Loucy (cell line): ENCODE measurements at regions not wholly inside any gene's neighbourhood (a gene's known extent, or its start where the extent isn't known, plus 50 kb on each side); places are given as distances from the start of the nearest gene placed in this dataset.

ENCODE experiments used
- H2AFZ ChIP-seq: fragments of 200-600 bp; sonication (generic); 2 replicates; pipeline ENCODE4 v1.6.0; 2016; ENCODE audit warnings: antibody characterized with exemption, mild to moderate bottlenecking, low read length, moderate library complexity
- H3F3A ChIP-seq: fragments of 200-600 bp; 2 replicates; pipeline ENCODE4 v1.6.0; 2016; ENCODE audit warnings: antibody characterized with exemption, low read depth, mild to moderate bottlenecking
- H3K27me3 ChIP-seq: fragments of 200-600 bp; sonication (generic); 2 replicates; pipeline ENCODE4 v1.6.1; 2014; ENCODE audit warnings: low read length, mild to moderate bottlenecking; ENCODE audit not compliant: insufficient read depth, poor library complexity, severe bottlenecking
- H3K36me3 ChIP-seq: fragments of 200-600 bp; sonication (generic); 2 replicates; pipeline ENCODE4 v1.6.1; 2016; ENCODE audit warnings: low read length; ENCODE audit not compliant: insufficient read depth
- H3K4me1 ChIP-seq: fragments of 200-600 bp; sonication (generic); 2 replicates; pipeline ENCODE4 v1.5.1; 2014; ENCODE audit warnings: low read length, mild to moderate bottlenecking; ENCODE audit not compliant: insufficient read depth, poor library complexity, severe bottlenecking
- H3K4me2 ChIP-seq: fragments of 200-600 bp; sonication (generic); 2 replicates; pipeline ENCODE4 v1.6.0; 2014; ENCODE audit warnings: antibody characterized with exemption, low read length, low read depth, mild to moderate bottlenecking; ENCODE audit not compliant: poor library complexity, severe bottlenecking
- H3K4me3 ChIP-seq: fragments of 200-600 bp; sonication (generic); 2 replicates; pipeline ENCODE4 v1.5.1; 2014; ENCODE audit warnings: low read length, mild to moderate bottlenecking, mixed read lengths; ENCODE audit not compliant: poor library complexity, severe bottlenecking
- H3K79me2 ChIP-seq: fragments of 200-600 bp; sonication (generic); 2 replicates; pipeline ENCODE4 v1.6.1; 2014; ENCODE audit warnings: low read length; ENCODE audit not compliant: insufficient read depth
- H3K9ac ChIP-seq: fragments of 200-600 bp; sonication (generic); 2 replicates; pipeline ENCODE4 v1.6.0; 2014; ENCODE audit warnings: mild to moderate bottlenecking, low read depth, low read length, moderate library complexity; ENCODE audit not compliant: poor library complexity, severe bottlenecking
- H3K9me2 ChIP-seq: fragments of 200-600 bp; sonication (generic); replicated peaks from 2 replicates; pipeline ENCODE4 v1.6.1; 2016; ENCODE audit warnings: low read depth, low read length, mixed read lengths
- H3K9me3 ChIP-seq: fragments of 200-600 bp; sonication (generic); 2 replicates; pipeline ENCODE4 v1.6.1; 2014; ENCODE audit warnings: mild to moderate bottlenecking, antibody characterized with exemption, low read length, low read depth; ENCODE audit not compliant: insufficient read depth
- H4K20me1 ChIP-seq: fragments of 200-600 bp; sonication (generic); 2 replicates; pipeline ENCODE4 v1.6.0; 2014; ENCODE audit warnings: antibody characterized with exemption, low read length, mild to moderate bottlenecking; ENCODE audit not compliant: insufficient read depth, poor library complexity, severe bottlenecking
- CTCF ChIP-seq: fragments of 200-600 bp; sonication (generic); conservative IDR thresholded peaks from 2 replicates; pipeline ENCODE4 v1.5.1; 2014; ENCODE audit warnings: mild to moderate bottlenecking, antibody characterized with exemption, low read length
- EZH2phosphoT487 ChIP-seq: fragments of 200-600 bp; IDR thresholded peaks from 2 replicates; pipeline ENCODE4 v1.6.1; 2018; ENCODE audit warnings: antibody characterized with exemption, mild to moderate bottlenecking, moderate library complexity, borderline replicate concordance

GRCh38 chr7:42596737-42597136 lies 315.1 kb downstream of the C7orf25 start:
- Histone ChIP-seq H3F3A (no peaks in the 10 kb centered on the region), H3K9me3 (peaks cover 4% of the 10 kb centered on the region; the same call in 1 of the 2 replicates), H3K9ac (no peak overlapping the region), H3K9me2 (no peaks in the 10 kb centered on the region), H3K27me3 (no peaks in the 10 kb centered on the region), H3K4me1 (no peaks in the 10 kb centered on the region), H3K79me2 (no peaks in the 10 kb centered on the region), H3K4me2 (no peak overlapping the region), H3K4me3 (no peak overlapping the region), H2AFZ (no peak overlapping the region), H3K36me3 (no peaks in the 10 kb centered on the region), H4K20me1 (no peaks in the 10 kb centered on the region)
- TF ChIP-seq EZH2phosphoT487 = no peak
- no peak for TF ChIP-seq CTCF

- Histone ChIP-seq H3K4me3 (no peak overlapping the region), H3K9ac (no peak overlapping the region), H3F3A (no peaks in the 10 kb centered on the region), H3K79me2 (no peaks in the 10 kb centered on the region), H3K9me2 (no peaks in the 10 kb centered on the region), H3K4me1 (no peaks in the 10 kb centered on the region), H3K4me2 (no peak overlapping the region), H4K20me1 (no peaks in the 10 kb centered on the region), H3K9me3 (peaks cover 4% of the 10 kb centered on the region; the same call in 1 of the 2 replicates), H3K27me3 (no peaks in the 10 kb centered on the region), H2AFZ (no peak overlapping the region), H3K36me3 (no peaks in the 10 kb centered on the region)
- TF ChIP-seq EZH2phosphoT487 = no peak
- no peak for TF ChIP-seq CTCF
Measured at GRCh38 chr7:42593860-42594259, 318.0 kb downstream of the C7orf25 start.

GRCh38 chr7:42590771-42591310 lies 321.0 kb downstream of the C7orf25 start:
- H2AFZ ChIP-seq = no peak overlapping the region
- H4K20me1 ChIP-seq = no peaks in the 10 kb centered on the region
- H3K9ac ChIP-seq = no peak overlapping the region
- H3K36me3 ChIP-seq = no peaks in the 10 kb centered on the region
- no peaks in the 10 kb centered on the region for H3K27me3 ChIP-seq
- H3K79me2 ChIP-seq = no peaks in the 10 kb centered on the region
- H3K9me2 ChIP-seq = no peaks in the 10 kb centered on the region
- no peak overlapping the region for H3K4me3 ChIP-seq
- H3K4me1 ChIP-seq = no peaks in the 10 kb centered on the region
- H3F3A ChIP-seq = no peaks in the 10 kb centered on the region
- TF ChIP-seq EZH2phosphoT487 (no peak), CTCF (no peak)
- H3K9me3 ChIP-seq = peaks cover 4% of the 10 kb centered on the region; the same call in 1 of the 2 replicates
- H3K4me2 ChIP-seq = no peak overlapping the region
